Erythroblast (primary cell): ENCODE measurements at regions not wholly inside any gene's neighbourhood (a gene's known extent, or its start where the extent isn't known, plus 50 kb on each side); places are given as distances from the start of the nearest gene placed in this dataset.

Experiments
- GATA1 ChIP-seq: IDR thresholded peaks from 2 replicates; pipeline ENCODE4 v1.6.1; 2011; ENCODE audit warnings: low read depth, mild to moderate bottlenecking, control low read depth, low read length, moderate library complexity
- POLR2A ChIP-seq: IDR thresholded peaks from 2 replicates; pipeline ENCODE4 v1.6.1; 2011; ENCODE audit warnings: mild to moderate bottlenecking, low read length

GRCh38 chr16:5885521-5885920 is 787.9 kb upstream of the EEF2KMT start:
- TF ChIP-seq POLR2A: no peak
- no peak for TF ChIP-seq GATA1
